ENCODE measurements at regions not wholly inside any gene's neighbourhood (a gene's known extent, or its start where the extent isn't known, plus 50 kb on each side); places are given as distances from the start of the nearest gene placed in this dataset.

DNA sequence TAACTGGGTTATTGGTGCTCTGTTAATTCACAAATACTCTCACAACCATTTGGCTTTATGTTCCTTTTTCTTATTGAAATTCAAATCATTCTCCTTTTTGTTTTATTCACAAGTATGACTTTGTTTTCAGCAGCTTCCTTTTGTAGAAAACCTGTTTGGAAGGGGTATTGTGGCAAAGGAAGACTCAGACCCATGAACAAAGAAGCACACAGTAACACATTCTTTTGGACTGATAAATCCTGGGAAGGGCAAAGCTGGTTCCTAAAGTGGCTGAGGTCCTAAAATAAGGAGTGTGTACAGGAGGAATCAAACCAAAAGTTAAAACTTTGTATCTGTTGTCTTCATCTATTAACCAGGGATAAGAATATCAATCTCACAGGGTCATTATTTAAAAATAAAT lies 374.7 kb upstream of the FIGN start:
- in situ Hi-C loops (cut with HindIII; ENCODE audit: low sequenced_read_pairs) = no loop called here
- no peak for DNase-seq (ENCODE audit: low read depth, low spot score)
- H3K4me3 ChIP-seq (ENCODE audit: low read depth, low read length) = no peak overlapping the region
- TF ChIP-seq, protein P1, sequence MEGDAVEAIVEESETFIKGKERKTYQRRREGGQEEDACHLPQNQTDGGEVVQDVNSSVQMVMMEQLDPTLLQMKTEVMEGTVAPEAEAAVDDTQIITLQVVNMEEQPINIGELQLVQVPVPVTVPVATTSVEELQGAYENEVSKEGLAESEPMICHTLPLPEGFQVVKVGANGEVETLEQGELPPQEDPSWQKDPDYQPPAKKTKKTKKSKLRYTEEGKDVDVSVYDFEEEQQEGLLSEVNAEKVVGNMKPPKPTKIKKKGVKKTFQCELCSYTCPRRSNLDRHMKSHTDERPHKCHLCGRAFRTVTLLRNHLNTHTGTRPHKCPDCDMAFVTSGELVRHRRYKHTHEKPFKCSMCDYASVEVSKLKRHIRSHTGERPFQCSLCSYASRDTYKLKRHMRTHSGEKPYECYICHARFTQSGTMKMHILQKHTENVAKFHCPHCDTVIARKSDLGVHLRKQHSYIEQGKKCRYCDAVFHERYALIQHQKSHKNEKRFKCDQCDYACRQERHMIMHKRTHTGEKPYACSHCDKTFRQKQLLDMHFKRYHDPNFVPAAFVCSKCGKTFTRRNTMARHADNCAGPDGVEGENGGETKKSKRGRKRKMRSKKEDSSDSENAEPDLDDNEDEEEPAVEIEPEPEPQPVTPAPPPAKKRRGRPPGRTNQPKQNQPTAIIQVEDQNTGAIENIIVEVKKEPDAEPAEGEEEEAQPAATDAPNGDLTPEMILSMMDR (IDR thresholded peaks at IDR 0.05; ENCODE audit: low read depth, low read length) = no peak

DNA sequence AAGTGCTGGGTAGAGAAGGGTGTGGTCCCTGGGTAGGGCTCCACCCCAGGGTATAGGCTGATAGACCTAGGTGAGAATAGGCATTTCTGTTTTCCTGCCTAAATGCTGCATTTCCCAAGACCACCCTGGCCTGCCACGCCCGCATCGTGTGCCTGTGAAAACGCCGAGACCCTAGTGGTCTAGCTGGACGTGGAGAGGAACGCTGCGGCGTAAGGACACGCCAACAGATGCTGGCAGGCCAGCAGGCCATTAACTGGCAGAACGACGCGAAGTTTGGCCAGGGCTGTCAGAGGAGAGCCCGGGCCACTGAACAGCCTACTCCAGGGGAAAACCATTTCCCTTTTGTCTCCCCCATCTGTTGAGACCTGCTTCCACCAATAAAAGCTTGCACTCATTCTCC lies 373.2 kb upstream of the FIGN start:
- TF ChIP-seq, protein P1 (IDR thresholded peaks at IDR 0.05; ENCODE audit: low read depth, low read length) = no peak
- in situ Hi-C loops (cut with HindIII; ENCODE audit: low sequenced_read_pairs) = no loop called here
- DNase-seq (ENCODE audit: low read depth, low spot score) = no peak
- H3K4me3 ChIP-seq (ENCODE audit: low read depth, low read length) = no peak overlapping the region

DNA sequence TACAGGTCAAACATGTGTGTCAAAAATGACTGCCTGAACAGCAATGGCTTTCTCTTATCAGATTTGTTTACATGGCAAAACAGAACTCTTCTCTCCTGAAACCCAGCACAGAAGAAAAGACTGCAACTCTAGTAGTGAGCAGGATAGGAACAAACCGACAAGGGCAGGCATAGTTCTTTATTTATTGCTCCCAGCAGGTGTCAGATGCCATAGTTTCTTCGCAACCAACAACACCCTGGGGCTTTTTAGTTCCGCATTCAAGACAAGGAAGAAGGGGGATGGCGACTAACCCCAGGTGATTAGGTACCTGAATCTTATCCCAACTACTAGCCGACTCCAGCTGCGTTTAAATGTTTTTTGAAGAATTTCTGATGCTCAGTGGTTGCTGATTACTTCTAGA lies 367.5 kb upstream of the FIGN start:
- TF ChIP-seq, protein P1 (IDR thresholded peaks at IDR 0.05; ENCODE audit: low read depth, low read length) = no peak
- in situ Hi-C loops (cut with HindIII; ENCODE audit: low sequenced_read_pairs) = no loop called here
- H3K4me3 ChIP-seq (ENCODE audit: low read depth, low read length) = no peak overlapping the region
- no peak for DNase-seq (ENCODE audit: low read depth, low spot score)

DNA sequence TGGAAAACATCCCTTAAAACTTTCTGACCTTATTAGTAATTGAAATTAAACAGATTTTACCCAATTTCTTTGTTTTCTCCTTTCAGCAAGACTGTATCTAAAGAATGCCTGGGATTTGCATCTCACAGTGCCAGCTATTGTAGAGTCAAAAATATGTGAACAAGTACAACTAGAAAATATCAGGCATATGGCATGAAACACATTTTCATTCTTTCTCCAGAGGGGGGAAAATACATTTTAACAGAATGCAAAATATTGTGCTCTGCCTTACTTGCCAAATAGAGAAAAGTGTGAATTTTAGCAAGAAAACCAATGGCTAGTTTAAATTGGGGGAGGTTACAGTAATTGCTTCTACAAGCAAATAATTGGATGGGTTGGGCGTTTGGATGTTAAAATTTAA lies 366.6 kb upstream of the FIGN start:
- TF ChIP-seq, protein P1 (IDR thresholded peaks at IDR 0.05; ENCODE audit: low read depth, low read length) = no peak
- H3K4me3 ChIP-seq (ENCODE audit: low read depth, low read length) = no peak overlapping the region
- no peak for DNase-seq (ENCODE audit: low read depth, low spot score)
- in situ Hi-C loops (cut with HindIII; ENCODE audit: low sequenced_read_pairs) = no loop called here

DNA sequence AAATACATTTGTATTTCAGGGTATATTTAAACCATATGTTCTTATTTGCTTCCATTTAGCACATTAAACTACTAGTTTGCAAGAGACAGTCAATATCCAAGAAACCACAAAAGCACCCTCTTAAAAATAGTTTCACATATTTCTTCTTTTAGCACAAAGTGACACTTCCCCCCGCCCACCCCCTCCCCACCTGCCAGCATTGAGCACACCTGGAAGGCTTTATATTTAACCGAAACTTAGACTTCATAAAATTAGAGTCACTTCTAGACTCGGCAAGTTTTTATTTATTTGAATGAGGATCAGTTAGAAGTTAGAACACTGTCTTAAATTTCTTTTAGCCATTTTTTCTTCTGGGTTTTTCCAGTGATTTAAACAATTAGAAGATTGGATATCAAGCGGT lies 355.9 kb upstream of the FIGN start:
- in situ Hi-C loops (cut with HindIII; ENCODE audit: low sequenced_read_pairs) = no loop called here
- TF ChIP-seq, protein P1 (IDR thresholded peaks at IDR 0.05; ENCODE audit: low read depth, low read length) = no peak
- no peak for DNase-seq (ENCODE audit: low read depth, low spot score)
- H3K4me3 ChIP-seq (ENCODE audit: low read depth, low read length) = no peak overlapping the region

DNA sequence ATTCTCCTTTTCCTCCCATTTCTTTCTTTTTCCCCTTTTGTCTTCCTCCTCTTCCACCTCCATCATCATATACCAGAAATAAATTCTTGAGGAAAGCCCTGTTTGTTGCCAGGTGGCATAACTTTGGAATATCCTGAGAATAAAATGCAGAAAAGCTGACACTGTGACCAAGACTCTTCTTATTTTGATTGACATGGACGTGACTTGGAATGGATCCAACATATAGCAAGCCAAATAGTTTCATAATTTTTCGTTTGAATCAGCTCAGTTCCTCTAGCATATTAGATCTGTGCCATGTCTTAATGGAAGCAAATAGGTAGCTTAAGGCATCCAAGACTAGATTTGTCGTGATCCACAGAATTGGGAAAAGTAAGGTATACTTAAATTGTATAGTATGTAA lies 354.7 kb upstream of the FIGN start:
- no peak for DNase-seq (ENCODE audit: low read depth, low spot score)
- TF ChIP-seq, protein P1 (IDR thresholded peaks at IDR 0.05; ENCODE audit: low read depth, low read length) = no peak
- no peak overlapping the region for H3K4me3 ChIP-seq (ENCODE audit: low read depth, low read length)
- in situ Hi-C loops (cut with HindIII; ENCODE audit: low sequenced_read_pairs) = no loop called here

DNA sequence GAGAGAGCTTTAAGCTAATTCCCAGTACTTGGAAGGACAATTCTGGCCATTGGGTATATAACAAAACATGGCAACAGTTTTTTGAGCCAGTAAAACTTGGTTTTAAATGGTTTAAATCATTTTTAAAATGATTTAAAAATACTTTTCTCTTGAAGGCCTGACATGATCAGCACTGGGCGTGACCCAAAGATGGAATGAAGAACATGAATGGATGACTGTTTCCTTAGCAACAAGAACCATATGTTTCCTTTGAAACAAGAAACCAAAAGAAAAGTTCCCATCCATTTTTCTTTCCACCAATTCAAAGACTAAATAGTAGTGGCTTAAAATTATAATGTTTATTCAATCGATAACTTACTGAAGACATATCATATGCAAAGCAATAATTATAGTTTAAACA lies 348.3 kb upstream of the FIGN start:
- DNase-seq (ENCODE audit: low read depth, low spot score) = no peak
- no peak overlapping the region for H3K4me3 ChIP-seq (ENCODE audit: low read depth, low read length)
- TF ChIP-seq, protein P1 (IDR thresholded peaks at IDR 0.05; ENCODE audit: low read depth, low read length) = no peak
- in situ Hi-C loops (cut with HindIII; ENCODE audit: low sequenced_read_pairs) = no loop called here
